ENCODE measurements at regions not wholly inside any gene's neighbourhood (a gene's known extent, or its start where the extent isn't known, plus 50 kb on each side); places are given as distances from the start of the nearest gene placed in this dataset.

DNA sequence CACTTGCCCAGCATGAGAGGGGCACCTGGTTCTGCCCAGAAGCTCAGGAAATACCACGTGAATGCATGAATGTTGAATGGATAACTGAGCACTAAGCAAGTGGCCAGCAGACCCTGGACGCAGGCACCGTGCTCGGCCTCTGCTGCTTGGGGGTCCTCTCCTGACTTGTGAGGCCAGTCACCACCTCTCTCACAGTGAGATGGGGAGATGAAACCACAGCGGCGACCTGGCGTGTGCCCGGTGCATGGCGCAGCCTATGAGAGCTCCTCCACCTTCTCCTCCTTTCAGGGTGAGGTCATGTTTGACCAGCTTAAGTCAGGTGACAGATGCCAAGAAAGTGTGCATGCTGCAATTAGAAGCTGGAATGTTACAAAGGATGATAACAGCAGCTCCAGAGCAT lies 75.5 kb downstream of the HMX1 start:
- no peak for DNase-seq

- no peak for DNase-seq
These were observed 76.5 kb downstream of the HMX1 start for GRCh38 chr4:8795140-8795539.

DNA sequence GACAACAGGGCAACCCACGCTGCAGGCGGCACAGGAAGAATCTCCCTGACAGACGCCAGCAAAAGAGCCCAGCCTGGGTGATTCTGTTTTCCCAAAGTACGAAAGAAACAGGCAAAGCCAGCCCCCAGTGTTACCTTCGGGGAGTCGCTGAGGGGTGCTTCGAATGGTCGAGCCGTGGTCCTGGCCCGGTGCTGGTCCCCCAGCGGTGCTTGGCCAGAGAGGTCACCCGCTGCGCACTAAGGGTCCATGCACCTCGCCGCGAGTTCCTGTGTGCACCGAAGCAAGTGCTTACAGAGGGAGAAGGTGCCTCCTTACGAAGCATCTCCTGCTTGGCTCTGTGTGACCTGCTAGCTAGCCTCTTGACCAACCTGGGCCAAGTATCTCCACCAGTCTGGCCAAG lies 77.1 kb downstream of the HMX1 start:
- DNase-seq: no peak

- no peak for DNase-seq
These were observed 78.0 kb downstream of the HMX1 start for GRCh38 chr4:8793571-8794160.

- DNase-seq: no peak
These were observed 79.1 kb downstream of the HMX1 start for GRCh38 chr4:8792491-8792890.

DNA sequence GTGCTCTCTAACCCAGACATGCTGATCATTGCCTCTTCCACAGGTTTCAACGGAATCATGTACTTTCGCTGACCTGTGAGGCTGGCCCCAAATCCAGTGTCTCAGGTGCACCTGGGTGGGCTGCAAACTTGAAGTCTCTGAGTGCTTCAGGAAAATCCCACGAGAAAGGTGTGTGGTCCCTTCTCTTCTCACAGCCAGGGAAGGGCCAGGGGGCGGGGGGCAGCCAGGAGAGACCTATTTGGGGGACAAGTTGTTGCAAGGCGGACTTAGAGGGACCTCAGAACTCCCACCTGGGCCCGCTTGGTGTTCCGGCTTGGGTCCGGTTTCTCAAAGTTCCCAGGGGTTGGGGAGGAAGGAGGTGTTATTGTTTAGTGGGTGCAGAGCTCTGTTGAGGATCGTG lies 80.0 kb downstream of the HMX1 start:
- DNase-seq: no peak

DNA sequence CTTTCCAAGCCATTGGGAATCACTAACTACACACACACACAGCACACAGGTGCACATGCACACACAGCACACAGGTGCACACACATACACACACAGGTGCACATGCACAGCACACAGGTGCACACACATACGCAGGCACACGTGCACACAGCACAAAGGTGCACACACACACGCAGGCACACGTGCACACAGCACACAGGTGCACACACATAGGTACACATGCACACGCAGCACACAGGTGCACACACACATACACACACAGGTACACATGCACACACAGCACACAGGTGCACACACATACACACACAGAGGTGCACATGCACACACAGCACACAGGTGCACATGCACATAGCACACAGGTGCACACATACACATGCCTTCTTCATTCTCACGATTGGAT lies 80.9 kb downstream of the HMX1 start:
- DNase-seq: no peak

DNA sequence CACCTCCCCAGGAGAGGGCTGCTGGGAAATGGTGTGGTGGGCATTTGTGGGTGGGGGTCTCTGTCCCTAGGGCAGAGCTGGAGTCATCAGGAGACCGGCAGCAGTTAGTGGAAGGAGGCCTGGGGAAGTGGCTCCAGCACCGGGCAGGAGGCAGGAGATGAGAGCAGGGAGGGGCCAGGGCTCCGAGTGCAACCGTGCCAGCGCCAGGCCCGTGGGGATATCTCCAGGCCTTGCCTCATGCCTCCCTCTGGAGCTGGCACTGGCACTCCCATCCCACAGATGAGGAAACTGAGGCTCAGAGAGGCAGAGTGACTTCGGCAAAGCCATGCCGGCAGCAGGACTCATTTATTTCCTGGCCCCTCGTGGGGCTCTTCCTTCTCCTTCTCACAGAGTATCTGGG lies 83.5 kb downstream of the HMX1 start:
- DNase-seq: no peak

DNA sequence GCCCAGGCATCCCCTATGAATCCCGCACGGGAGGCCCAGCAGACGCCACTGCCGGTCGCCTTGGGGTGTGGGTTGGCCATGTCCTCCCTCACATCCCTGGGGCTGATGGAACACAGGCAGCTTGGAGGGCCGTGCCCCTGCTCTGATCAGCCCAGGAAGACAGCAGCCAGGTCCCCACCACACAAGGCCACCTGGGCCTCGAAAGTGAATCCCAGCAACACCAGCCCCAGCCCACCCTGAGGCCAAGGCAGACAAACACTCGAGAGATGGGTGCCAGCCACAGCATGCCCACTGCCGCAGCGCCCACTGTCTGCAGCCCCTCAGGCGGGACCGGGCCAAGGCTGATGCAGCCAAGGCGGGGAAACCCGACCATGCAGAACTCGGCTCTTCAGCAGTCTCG lies 85.5 kb downstream of the HMX1 start:
- no peak for DNase-seq

DNA sequence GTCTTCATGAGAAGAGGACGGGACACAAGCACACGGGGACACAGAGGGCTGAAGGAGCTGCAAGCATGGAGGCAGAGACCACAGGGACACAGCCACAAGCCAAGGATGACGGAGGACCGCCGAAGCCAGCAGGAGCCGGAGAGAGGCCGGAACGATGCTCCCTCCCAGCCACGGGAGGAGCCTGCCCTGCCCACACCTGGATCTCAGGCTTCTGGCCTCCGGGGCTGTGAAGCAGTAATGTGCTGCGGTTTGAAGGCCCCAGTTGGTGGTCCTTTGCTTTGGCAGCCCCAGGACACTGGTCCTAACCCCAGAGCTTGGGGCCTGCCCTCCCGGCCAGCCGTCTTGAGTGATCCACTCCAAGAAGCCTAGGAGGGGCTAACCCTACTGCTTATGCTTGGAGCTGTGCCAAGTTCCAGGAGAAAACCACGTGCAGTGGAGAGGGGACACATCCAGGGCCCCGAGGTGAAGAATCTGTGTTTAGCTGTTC lies 85.9 kb downstream of the HMX1 start:
- DNase-seq: no peak

DNA sequence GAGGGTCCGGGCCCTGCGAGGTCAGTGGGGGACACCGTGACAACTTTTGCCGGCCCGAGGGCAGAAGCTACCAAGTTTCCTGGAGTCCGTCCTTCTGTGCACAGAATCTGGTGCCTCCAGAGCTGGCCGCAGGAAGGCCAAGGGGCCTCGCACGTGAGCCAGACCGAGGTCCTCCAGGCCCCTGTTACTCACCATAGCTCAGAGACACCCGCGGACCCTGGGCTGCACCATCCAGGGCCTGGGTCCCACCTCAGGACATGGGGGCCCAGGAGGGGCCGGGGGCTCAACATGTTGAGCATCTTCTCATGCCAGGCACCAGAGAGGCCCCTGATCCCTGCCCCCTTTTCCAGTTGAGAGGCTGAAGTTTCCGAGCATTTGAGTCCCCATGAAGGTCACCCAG lies 87.9 kb downstream of the HMX1 start:
- no peak for DNase-seq

- DNase-seq: no peak
These were observed 89.5 kb downstream of the HMX1 start for GRCh38 chr4:8782135-8782534.

DNA sequence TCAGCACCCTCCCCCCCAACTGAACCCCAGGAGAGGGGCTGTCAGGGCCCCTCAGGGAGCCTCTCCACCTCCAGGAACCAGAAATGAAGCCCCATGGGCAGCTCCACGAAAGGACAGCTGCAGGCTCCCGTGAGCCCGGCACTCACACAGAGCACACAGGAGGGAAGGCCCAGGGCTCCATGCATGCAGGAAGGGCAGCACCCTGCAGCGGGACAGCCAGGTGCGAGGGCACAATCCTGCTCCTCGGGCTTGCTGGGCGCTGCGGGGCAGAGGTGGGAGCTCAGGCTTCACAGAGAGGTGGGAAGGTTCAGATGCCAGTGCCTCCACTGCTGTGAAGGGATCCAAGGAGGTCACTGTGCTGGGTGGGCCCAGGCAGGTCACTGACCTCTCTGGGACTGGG lies 90.0 kb downstream of the HMX1 start:
- DNase-seq: no peak

DNA sequence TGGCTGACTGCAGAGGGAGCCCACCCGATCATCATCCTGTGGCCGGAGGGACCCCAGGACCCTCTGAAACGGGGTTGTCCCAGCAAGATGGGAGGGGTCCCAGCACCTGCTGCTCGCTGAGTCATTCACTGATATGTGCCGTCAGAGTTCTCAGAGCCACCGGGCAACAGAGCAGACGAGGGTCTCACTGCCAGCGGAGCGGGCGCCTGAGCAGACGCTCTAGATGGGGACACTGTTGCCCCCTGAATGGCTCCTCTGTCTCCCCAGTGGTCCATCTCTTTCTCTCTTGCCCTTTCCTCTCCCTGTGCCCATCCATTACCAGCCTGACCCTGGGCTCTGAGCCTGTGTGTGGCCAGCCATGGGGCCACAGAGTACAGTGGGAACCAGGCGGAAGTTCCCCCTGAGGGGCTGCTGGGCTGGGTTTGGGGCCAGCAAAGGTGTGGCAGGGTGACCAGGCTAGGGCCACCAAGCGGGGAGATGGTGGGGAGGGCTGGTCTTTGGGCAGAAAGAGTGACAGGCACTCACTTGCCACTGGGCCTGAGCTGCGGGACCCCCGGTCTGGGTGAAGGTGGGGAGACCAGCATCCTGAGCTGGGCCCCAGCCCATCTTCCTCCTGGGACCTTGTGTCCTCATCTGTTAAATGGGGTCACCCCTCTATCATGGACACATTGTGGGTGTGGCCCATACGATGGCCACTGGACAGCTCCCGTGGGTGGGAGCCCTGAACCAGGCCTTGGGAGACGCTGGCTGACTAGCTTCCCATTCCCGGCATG lies 90.9 kb downstream of the HMX1 start:
- no peak for DNase-seq

- no peak for DNase-seq
These were observed 91.6 kb downstream of the HMX1 start for GRCh38 chr4:8780086-8780485.

DNA sequence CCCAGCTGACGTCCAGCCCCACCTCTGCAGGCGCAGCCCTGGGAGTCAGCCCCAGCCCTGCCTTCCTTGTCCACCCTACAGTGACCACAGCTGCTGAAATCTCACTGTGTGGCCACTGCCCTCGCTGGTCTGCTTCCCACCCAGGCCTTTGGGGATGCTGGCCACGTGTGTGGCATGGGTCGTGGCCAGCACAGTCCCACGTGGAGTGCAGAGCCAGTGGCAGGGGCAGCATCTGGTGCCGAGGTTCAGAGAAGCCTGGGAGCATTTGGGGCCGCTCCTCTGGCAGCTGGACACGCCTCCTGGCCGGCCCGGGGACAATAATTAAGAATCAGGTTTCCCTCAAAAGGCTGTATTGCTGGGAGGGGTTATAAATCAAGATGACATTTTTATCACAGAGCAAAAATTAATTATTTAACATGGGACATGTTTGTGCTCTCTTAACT lies 92.1 kb downstream of the HMX1 start:
- no peak for DNase-seq

GRCh38 chr4:8778760-8779159 lies 92.9 kb downstream of the HMX1 start:
- DNase-seq: no peak

DNA sequence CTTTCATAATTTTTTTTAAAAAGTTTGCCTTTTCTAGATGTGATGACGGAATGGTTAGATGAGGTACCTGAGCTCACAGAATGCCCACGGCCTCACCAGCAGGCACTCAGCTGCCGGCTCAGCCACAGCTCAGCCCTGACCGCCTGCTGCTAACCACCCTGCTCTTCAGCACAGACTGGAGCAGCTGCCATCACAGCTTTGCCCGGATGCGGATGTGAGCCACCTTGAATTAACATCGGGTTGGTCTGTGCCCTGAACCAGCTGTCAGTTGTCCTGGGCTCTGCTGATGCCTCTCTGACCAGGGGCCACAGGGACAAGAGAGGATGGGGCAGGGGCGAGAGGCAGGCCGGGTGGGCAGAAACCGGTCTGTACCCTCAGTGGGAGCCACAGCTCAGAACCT lies 93.3 kb downstream of the HMX1 start:
- no peak for DNase-seq

GRCh38 chr4:8777320-8778196 lies 94.1 kb downstream of the HMX1 start:
- DNase-seq: no peak

- DNase-seq: no peak
These were observed 95.3 kb downstream of the HMX1 start for GRCh38 chr4:8776366-8776765.

- no peak for DNase-seq
These were observed 95.8 kb downstream of the HMX1 start for GRCh38 chr4:8775751-8776355.

GRCh38 chr4:8775121-8775520 lies 96.5 kb downstream of the HMX1 start:
- DNase-seq: no peak

Data from muscle of back (tissue), 3 donors.